Ishikawa (cell line): ENCODE measurements at regions not wholly inside any gene's neighbourhood (a gene's known extent, or its start where the extent isn't known, plus 50 kb on each side); places are given as distances from the start of the nearest gene placed in this dataset.

Experiments used
- CEBPB ChIP-seq: IDR thresholded peaks from 2 replicates; pipeline ENCODE4 v1.6.1; 2012
- CREB1 ChIP-seq: IDR thresholded peaks from 2 replicates; pipeline ENCODE4 v1.6.1; 2012; ENCODE audit warnings: low read depth
- EP300 ChIP-seq: IDR thresholded peaks from 2 replicates; pipeline ENCODE4 v1.6.1; 2012; ENCODE audit warnings: borderline replicate concordance
- FOXM1 ChIP-seq: IDR thresholded peaks from 2 replicates; pipeline ENCODE4 v1.6.1; 2012; ENCODE audit warnings: low read depth, borderline replicate concordance
- MAX ChIP-seq: IDR thresholded peaks from 2 replicates; pipeline ENCODE4 v1.6.1; 2012
- RAD21 ChIP-seq: IDR thresholded peaks from 2 replicates; pipeline ENCODE4 v1.6.1; 2012; ENCODE audit warnings: low read depth
- REST ChIP-seq: IDR thresholded peaks from 2 replicates; pipeline ENCODE4 v1.6.1; 2012; ENCODE audit warnings: low read depth, mild to moderate bottlenecking
- TAF1 ChIP-seq: IDR thresholded peaks from 2 replicates; pipeline ENCODE4 v1.6.1; 2012; ENCODE audit warnings: low read depth, mild to moderate bottlenecking
- YY1 ChIP-seq: IDR thresholded peaks from 2 replicates; pipeline ENCODE4 v1.6.1; 2012; ENCODE audit warnings: low read depth
- ZBTB7A ChIP-seq: IDR thresholded peaks from 2 replicates; pipeline ENCODE4 v1.6.1; 2012; ENCODE audit warnings: low read depth

GRCh38 chr4:83204731-83205130 lies 79.9 kb downstream of the COQ2 start:
- TF ChIP-seq RAD21, result no peak
- TF ChIP-seq EP300, result no peak
- no peak for TF ChIP-seq TAF1
- no peak for TF ChIP-seq MAX
- no peak for TF ChIP-seq FOXM1
- no peak for TF ChIP-seq REST
- TF ChIP-seq YY1, result no peak
- no peak for TF ChIP-seq ZBTB7A
- TF ChIP-seq CEBPB, result no peak
- no peak for TF ChIP-seq CREB1
